ENCODE measurements at regions not wholly inside any gene's neighbourhood (a gene's known extent, or its start where the extent isn't known, plus 50 kb on each side); places are given as distances from the start of the nearest gene placed in this dataset.

GRCh38 chr2:19491796-19492195 lies 133.4 kb upstream of the OSR1 start:
- H3K9me3 ChIP-seq (ENCODE audit: low read length): no peaks in the 10 kb centered on the region
- FAIRE-seq (no peak), DNase-seq (ENCODE audit: low spot score) (no peak), ATAC-seq (no peak)
- H3K9ac ChIP-seq (ENCODE audit: insufficient read depth, low read depth, low read length): no peak overlapping the region
- H3K4me1 ChIP-seq (ENCODE audit: insufficient read depth, low read length): peaks cover 48% of the 10 kb centered on the region
- ChIA-PET POLR2A (no interaction called here), CTCF (ENCODE audit: low intra/inter-chr PET ratio, low total read pairs) (no interaction called here)
- H3K36me3 ChIP-seq (replicated peaks in 1 of 2; ENCODE audit: control insufficient read depth in 1 of 2, insufficient read depth in 2 of 2, low read length in 2 of 2): no peaks in the 10 kb centered on the region
- no peak overlapping the region for H3K27ac ChIP-seq (ENCODE audit: extremely low read length, insufficient read depth, low read length)
- intact Hi-C loops (cut with micrococcal nuclease; ENCODE audit: unreplicated experiment) (no loop called here), in situ Hi-C loops (cut with HindIII; ENCODE audit: extremely low pct_ligation_motif_present, low pct_unique_long_range_greater_than_20kb) (no loop called here)
- no TSS peak for BruUV-seq (replicated peaks)
- H3K4me3 ChIP-seq (replicated peaks in 1 of 3; ENCODE audit: insufficient read depth in 1 of 3, low read depth in 2 of 3, low read length in 3 of 3): no peak overlapping the region
- no peak overlapping the region for H3K4me2 ChIP-seq (ENCODE audit: low read depth, low read length)
- no peaks in the 10 kb centered on the region for H4K20me1 ChIP-seq (ENCODE audit: insufficient read depth, low read length)
- TF ChIP-seq ARNT (IDR thresholded peaks at IDR 0.05) (no peak), ZNF17 (CRISPR knock-in tag; IDR thresholded peaks at IDR 0.05) (no peak)
- H2AFZ ChIP-seq (ENCODE audit: low read length): no peak overlapping the region
- no peaks in the 10 kb centered on the region for H3K79me2 ChIP-seq (ENCODE audit: insufficient read depth, low read length)
- H3K27me3 ChIP-seq (ENCODE audit: control insufficient read depth in 1 of 2, insufficient read depth in 2 of 2, low read length in 2 of 2): no peaks in the 10 kb centered on the region
- 88% methylated on average over 3 of the region's 3 CpGs for WGBS (ENCODE audit: low lambda C conversion rate)

- WGBS (ENCODE audit: low lambda C conversion rate): 93% methylated on average over 8 of the region's 8 CpGs
- in situ Hi-C loops (cut with HindIII; ENCODE audit: extremely low pct_ligation_motif_present, low pct_unique_long_range_greater_than_20kb): no loop called here
- H3K9ac ChIP-seq (ENCODE audit: insufficient read depth, low read depth, low read length): no peak overlapping the region
Observed at GRCh38 chr2:19490846-19491435, 132.5 kb upstream of the OSR1 start.

More at GRCh38 chr2:19490846-19491435, 132.5 kb upstream of the OSR1 start:
- TF ChIP-seq NFATC3 (CRISPR knock-in tag; IDR thresholded peaks at IDR 0.05): no peak
- no peak for TF ChIP-seq ZNF17 (CRISPR knock-in tag; IDR thresholded peaks at IDR 0.05)
- TF ChIP-seq U2AF2 (IDR thresholded peaks at IDR 0.05; ENCODE audit: low read depth, low read length): no peak
- no peak for TF ChIP-seq ZKSCAN8 (CRISPR knock-in tag; IDR thresholded peaks at IDR 0.05; ENCODE audit: borderline replicate concordance)
- TF ChIP-seq ZNF589 (CRISPR knock-in tag; conservative IDR thresholded peaks at IDR 0.05): no peak
- no peak for TF ChIP-seq FOXC1 (CRISPR knock-in tag; IDR thresholded peaks at IDR 0.05; ENCODE audit: borderline replicate concordance)
- no peak for TF ChIP-seq ZBTB38 (CRISPR knock-in tag; IDR thresholded peaks at IDR 0.05)
- Histone ChIP-seq H4K20me1 (ENCODE audit: insufficient read depth, low read length) (no peaks in the 10 kb centered on the region), H3K36me3 (replicated peaks in 1 of 2; ENCODE audit: control insufficient read depth in 1 of 2, insufficient read depth in 2 of 2, low read length in 2 of 2) (no peaks in the 10 kb centered on the region), H2AFZ (ENCODE audit: low read length) (no peak overlapping the region), H3K27ac (ENCODE audit: extremely low read length, insufficient read depth, low read length) (no peak overlapping the region), H3K9me3 (ENCODE audit: low read length) (no peaks in the 10 kb centered on the region), H3K79me2 (ENCODE audit: insufficient read depth, low read length) (no peaks in the 10 kb centered on the region), H3K4me2 (ENCODE audit: low read depth, low read length) (no peak overlapping the region), H3K4me3 (replicated peaks in 1 of 3; ENCODE audit: insufficient read depth in 1 of 3, low read depth in 2 of 3, low read length in 3 of 3) (no peak overlapping the region), H3K27me3 (ENCODE audit: control insufficient read depth in 1 of 2, insufficient read depth in 2 of 2, low read length in 2 of 2) (no peaks in the 10 kb centered on the region), H3K4me1 (ENCODE audit: insufficient read depth, low read length) (peaks cover 51% of the 10 kb centered on the region)
- DNase-seq (ENCODE audit: low spot score) (no peak), FAIRE-seq (no peak), ATAC-seq (no peak)
- CTCF ChIA-PET (ENCODE audit: low intra/inter-chr PET ratio, low total read pairs): no interaction called here
- no TSS peak for BruUV-seq (replicated peaks)
- POLR2A ChIA-PET: no interaction called here
- intact Hi-C loops (cut with micrococcal nuclease; ENCODE audit: unreplicated experiment): no loop called here

All from HepG2 (cell line).